Activated CD8-positive, alpha-beta T cell treated with anti-CD3 and anti-CD28 coated beads for 36 hours (primary cell): ENCODE measurements at regions not wholly inside any gene's neighbourhood (a gene's known extent, or its start where the extent isn't known, plus 50 kb on each side); places are given as distances from the start of the nearest gene placed in this dataset.

Experiments
- ATAC-seq: fragments of 200-7000 bp; cut with Tn5 transposase; one replicate; pipeline ENCODE4 v1.10.0; 2021; ENCODE audit warnings: mild to moderate bottlenecking, moderate library complexity
- CTCF ChIA-PET: fragments of 350-600 bp; sonication (Branson Sonifier 250); formaldehyde crosslinking; loops from one replicate; lab custom pipeline; 2021; ENCODE audit warnings: antibody characterized with exemption; lab: Charles Lee
- POLR2A ChIA-PET: fragments of 350-600 bp; sonication (Branson Sonifier 250); formaldehyde crosslinking; loops from one replicate; lab custom pipeline; 2021; ENCODE audit warnings: antibody characterized with exemption; lab: Charles Lee
- DNase-seq: peaks from one replicate; pipeline ENCODE4 v3.0.0-alpha.2; 2020
- H3K27ac Mint-ChIP-seq: one replicate; pipeline ENCODE4 v1.8.0; 2021; ENCODE audit warnings: mild to moderate bottlenecking, mixed read lengths
- H3K27me3 Mint-ChIP-seq: one replicate; pipeline ENCODE4 v1.8.0; 2021; ENCODE audit warnings: mixed read lengths
- H3K36me3 Mint-ChIP-seq: one replicate; pipeline ENCODE4 v1.8.0; 2021; ENCODE audit warnings: low read depth, mixed read lengths
- H3K4me1 Mint-ChIP-seq: one replicate; pipeline ENCODE4 v1.8.0; 2021; ENCODE audit warnings: low read depth, mixed read lengths
- H3K4me3 Mint-ChIP-seq: one replicate; pipeline ENCODE4 v1.8.0; 2021; ENCODE audit warnings: mild to moderate bottlenecking, moderate library complexity, mixed read lengths
- H3K9me3 Mint-ChIP-seq: one replicate; pipeline ENCODE4 v1.8.0; 2021; ENCODE audit warnings: mixed read lengths
- CTCF ChIP-seq: fragments of 200-600 bp; IDR thresholded peaks from one replicate; pipeline ENCODE4 v1.8.0; 2022; ENCODE audit warnings: antibody characterized with exemption, mild to moderate bottlenecking
- intact Hi-C: fragments of 100-400 bp; cut with micrococcal nuclease; formaldehyde crosslinking; loops from one replicate; pipeline ENCODE4 v1.10.0; 2022

GRCh38 chr4:129328162-129328561, 232.2 kb downstream of the C4orf33 start:
- peaks cover 2% of the 10 kb centered on the region for H3K27me3 Mint-ChIP-seq
- intact Hi-C loops = no loop called here

GRCh38 chr4:129334136-129334535, 238.2 kb downstream of the C4orf33 start:
- Mint-ChIP-seq H3K27ac (no peak overlapping the region), H3K4me3 (no peak overlapping the region), H3K36me3 (no peaks in the 10 kb centered on the region), H3K9me3 (no peaks in the 10 kb centered on the region), H3K4me1 (no peaks in the 10 kb centered on the region), H3K27me3 (peaks cover 5% of the 10 kb centered on the region)
- no peak for ATAC-seq
- ChIA-PET CTCF (no interaction called here), POLR2A (no interaction called here)
- DNase-seq = no peak
- TF ChIP-seq CTCF = no peak
- intact Hi-C loops = no loop called here

More at GRCh38 chr4:129328162-129328561, 232.2 kb downstream of the C4orf33 start:
- Mint-ChIP-seq H3K27ac (no peak overlapping the region), H3K36me3 (no peaks in the 10 kb centered on the region), H3K4me1 (no peaks in the 10 kb centered on the region), H3K9me3 (no peaks in the 10 kb centered on the region), H3K4me3 (no peak overlapping the region)
- CTCF ChIA-PET = no interaction called here
- no peak for DNase-seq
- no peak for TF ChIP-seq CTCF
- POLR2A ChIA-PET = no interaction called here
- no peak for ATAC-seq

GRCh38 chr4:129335276-129335675, 239.3 kb downstream of the C4orf33 start:
- Mint-ChIP-seq H3K36me3 (no peaks in the 10 kb centered on the region), H3K9me3 (no peaks in the 10 kb centered on the region), H3K4me3 (no peak overlapping the region), H3K27ac (no peak overlapping the region), H3K27me3 (peaks cover 2% of the 10 kb centered on the region), H3K4me1 (no peaks in the 10 kb centered on the region)
- intact Hi-C loops = no loop called here
- POLR2A ChIA-PET = no interaction called here
- ATAC-seq (no peak), DNase-seq (no peak)
- CTCF ChIA-PET = no interaction called here
- TF ChIP-seq CTCF = no peak

GRCh38 chr4:129335818-129336217, 239.9 kb downstream of the C4orf33 start:
- Mint-ChIP-seq H3K4me1 (no peaks in the 10 kb centered on the region), H3K36me3 (no peaks in the 10 kb centered on the region), H3K27ac (no peak overlapping the region), H3K9me3 (no peaks in the 10 kb centered on the region), H3K27me3 (peaks cover 2% of the 10 kb centered on the region), H3K4me3 (no peak overlapping the region)
- POLR2A ChIA-PET = no interaction called here
- DNase-seq (no peak), ATAC-seq (no peak)
- intact Hi-C loops = no loop called here
- TF ChIP-seq CTCF = no peak
- CTCF ChIA-PET = no interaction called here

- intact Hi-C loops = no loop called here
- Mint-ChIP-seq H3K4me3 (no peak overlapping the region), H3K4me1 (no peaks in the 10 kb centered on the region), H3K27me3 (peaks cover 2% of the 10 kb centered on the region), H3K27ac (no peak overlapping the region), H3K36me3 (no peaks in the 10 kb centered on the region), H3K9me3 (no peaks in the 10 kb centered on the region)
- ATAC-seq = no peak
- no peak for TF ChIP-seq CTCF
- ChIA-PET CTCF (no interaction called here), POLR2A (no interaction called here)
- no peak for DNase-seq
Measured at GRCh38 chr4:129336457-129337227, 240.7 kb downstream of the C4orf33 start.
